ENCODE measurements at regions not wholly inside any gene's neighbourhood (a gene's known extent, or its start where the extent isn't known, plus 50 kb on each side); places are given as distances from the start of the nearest gene placed in this dataset.

- H3K9me3 ChIP-seq, result no peaks in the 10 kb centered on the region
- DNase-seq (no peak), ATAC-seq (no peak)
- intact Hi-C loops (cut with DNase I), result no loop called here
- TF ChIP-seq, protein P1, sequence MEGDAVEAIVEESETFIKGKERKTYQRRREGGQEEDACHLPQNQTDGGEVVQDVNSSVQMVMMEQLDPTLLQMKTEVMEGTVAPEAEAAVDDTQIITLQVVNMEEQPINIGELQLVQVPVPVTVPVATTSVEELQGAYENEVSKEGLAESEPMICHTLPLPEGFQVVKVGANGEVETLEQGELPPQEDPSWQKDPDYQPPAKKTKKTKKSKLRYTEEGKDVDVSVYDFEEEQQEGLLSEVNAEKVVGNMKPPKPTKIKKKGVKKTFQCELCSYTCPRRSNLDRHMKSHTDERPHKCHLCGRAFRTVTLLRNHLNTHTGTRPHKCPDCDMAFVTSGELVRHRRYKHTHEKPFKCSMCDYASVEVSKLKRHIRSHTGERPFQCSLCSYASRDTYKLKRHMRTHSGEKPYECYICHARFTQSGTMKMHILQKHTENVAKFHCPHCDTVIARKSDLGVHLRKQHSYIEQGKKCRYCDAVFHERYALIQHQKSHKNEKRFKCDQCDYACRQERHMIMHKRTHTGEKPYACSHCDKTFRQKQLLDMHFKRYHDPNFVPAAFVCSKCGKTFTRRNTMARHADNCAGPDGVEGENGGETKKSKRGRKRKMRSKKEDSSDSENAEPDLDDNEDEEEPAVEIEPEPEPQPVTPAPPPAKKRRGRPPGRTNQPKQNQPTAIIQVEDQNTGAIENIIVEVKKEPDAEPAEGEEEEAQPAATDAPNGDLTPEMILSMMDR (IDR thresholded peaks at IDR 0.05), result no peak
- 74 to 82% (median 80%) methylated on average over 3 of the region's 3 CpGs for WGBS, 3 donors
- H3K27me3 ChIP-seq (ENCODE audit: insufficient read depth in 3 of 3, low read length in 2 of 3), result no peaks in the 10 kb centered on the region
- H3K4me3 ChIP-seq, result no peak overlapping the region
- no peak overlapping the region for H3K27ac ChIP-seq
- no peaks in the 10 kb centered on the region for H3K36me3 ChIP-seq (ENCODE audit: insufficient read depth in 1 of 2, low read depth in 1 of 2)
- H3K4me1 ChIP-seq, result no peaks in the 10 kb centered on the region
Measured at GRCh38 chr16:48948911-48949310, 332.7 kb downstream of the CBLN1 start.

- intact Hi-C loops (cut with DNase I), result no loop called here
- Histone ChIP-seq H3K4me3 (no peak overlapping the region), H3K9me3 (no peaks in the 10 kb centered on the region), H3K27ac (no peak overlapping the region), H3K36me3 (ENCODE audit: insufficient read depth in 1 of 2, low read depth in 1 of 2) (no peaks in the 10 kb centered on the region), H3K4me1 (no peaks in the 10 kb centered on the region), H3K27me3 (ENCODE audit: insufficient read depth in 3 of 3, low read length in 2 of 3) (no peaks in the 10 kb centered on the region)
- DNase-seq (no peak), ATAC-seq (no peak)
- 20 to 24% (median 23%) methylated on average over 3 of the region's 3 CpGs for WGBS, 3 donors
- TF ChIP-seq, protein P1 (IDR thresholded peaks at IDR 0.05), result no peak
Measured at GRCh38 chr16:48947371-48947713, 334.3 kb downstream of the CBLN1 start.

- Histone ChIP-seq H3K9me3 (no peaks in the 10 kb centered on the region), H3K4me1 (no peaks in the 10 kb centered on the region), H3K27me3 (ENCODE audit: insufficient read depth in 3 of 3, low read length in 2 of 3) (no peaks in the 10 kb centered on the region), H3K4me3 (no peak overlapping the region), H3K36me3 (ENCODE audit: insufficient read depth in 1 of 2, low read depth in 1 of 2) (no peaks in the 10 kb centered on the region), H3K27ac (no peak overlapping the region)
- intact Hi-C loops (cut with DNase I), result no loop called here
- 36 to 44% (median 37%) methylated on average over 6 of the region's 6 CpGs for WGBS, 3 donors
- ATAC-seq, result no peak
- no peak for DNase-seq
- TF ChIP-seq, protein P1 (IDR thresholded peaks at IDR 0.05), result no peak
Measured at GRCh38 chr16:48946686-48947370, 334.8 kb downstream of the CBLN1 start.

- TF ChIP-seq, protein P1 (IDR thresholded peaks at IDR 0.05), result no peak
- H3K9me3 ChIP-seq, result no peaks in the 10 kb centered on the region
- no peaks in the 10 kb centered on the region for H3K4me1 ChIP-seq
- H3K4me3 ChIP-seq, result no peak overlapping the region
- no peak overlapping the region for H3K27ac ChIP-seq
- no peaks in the 10 kb centered on the region for H3K36me3 ChIP-seq (ENCODE audit: insufficient read depth in 1 of 2, low read depth in 1 of 2)
- intact Hi-C loops (cut with DNase I), result no loop called here
- peaks cover 0 to 1% (median 0%) of the 10 kb centered on the region in 3 donors for H3K27me3 ChIP-seq (ENCODE audit: insufficient read depth in 3 of 3, low read length in 2 of 3)
- WGBS, 3 donors, result 69 to 78% (median 76%) methylated on average over 3 of the region's 3 CpGs
- DNase-seq (no peak), ATAC-seq (no peak)
Measured at GRCh38 chr16:48942996-48943395, 333.0 kb upstream of the N4BP1 start.

- Histone ChIP-seq H3K27me3 (ENCODE audit: insufficient read depth in 3 of 3, low read length in 2 of 3) (peaks cover 0 to 1% (median 0%) of the 10 kb centered on the region in 3 donors), H3K27ac (no peak overlapping the region), H3K4me1 (no peaks in the 10 kb centered on the region), H3K36me3 (ENCODE audit: insufficient read depth in 1 of 2, low read depth in 1 of 2) (no peaks in the 10 kb centered on the region), H3K9me3 (no peaks in the 10 kb centered on the region), H3K4me3 (no peak overlapping the region)
- no peak for DNase-seq
- intact Hi-C loops (cut with DNase I), result loop anchor here in 1 of 2 donors (10.0 kb wide), 1 partner anchor 62 kb away; no protein-coding TSS in a partner anchor
- ATAC-seq, result no peak
- 78 to 89% (median 81%) methylated on average over 5 of the region's 5 CpGs for WGBS, 3 donors
- TF ChIP-seq, protein P1 (IDR thresholded peaks at IDR 0.05), result no peak
Measured at GRCh38 chr16:48936811-48937210, 326.8 kb upstream of the N4BP1 start.

Data from psoas muscle (tissue), 7 donors.